Heart left ventricle (tissue), 16 donors: ENCODE measurements at regions not wholly inside any gene's neighbourhood (a gene's known extent, or its start where the extent isn't known, plus 50 kb on each side); places are given as distances from the start of the nearest gene placed in this dataset.
"Not testable (repeated sequence)": the region's sequence is repeated elsewhere in the genome, so short reads cannot be mapped to it uniquely, and the experiment has no call there.

ENCODE experiments used
- ATAC-seq, 4 donors: fragments of 200-7000 bp; cut with Tn5 transposase; one replicate each; pipeline ENCODE4 v1.9.1; 2020 to 2022; ENCODE audit warnings: moderate library complexity in 4 of 4, mild to moderate bottlenecking in 3 of 4, moderate number of reproducible peaks in 1 of 4
- DNase-seq, 5 donors: peaks; one replicate each; pipeline ENCODE4 v3.0.0-alpha.2; 2020
- H3K27ac ChIP-seq, 12 donors: fragments of 200-600 bp; sonication (generic) in 4 of 12; one replicate each; pipeline versions ENCODE4 v1.5.0 to v1.8.0; 2016 to 2022; ENCODE audit warnings: mild to moderate bottlenecking in 2 of 12
- H3K27me3 ChIP-seq, 9 donors: fragments of 200-600 bp; sonication (generic) in 2 of 9; one replicate each; pipeline versions ENCODE4 v1.5.1 to v1.8.0; 2016 to 2022; ENCODE audit warnings: mild to moderate bottlenecking in 3 of 9
- H3K36me3 ChIP-seq, 9 donors: fragments of 200-600 bp; sonication (generic) in 2 of 9; one replicate each; pipeline versions ENCODE4 v1.5.0 to v1.8.0; 2018 to 2022; ENCODE audit warnings: mild to moderate bottlenecking in 2 of 9
- H3K4me1 ChIP-seq, 12 donors: fragments of 200-600 bp; sonication (generic) in 4 of 12; one replicate each; pipeline versions ENCODE4 v1.5.0 to v1.8.0; 2016 to 2022; ENCODE audit warnings: mild to moderate bottlenecking in 3 of 12
- H3K4me3 ChIP-seq, 12 donors: fragments of 200-600 bp; sonication (generic) in 4 of 12; one replicate each; pipeline versions ENCODE4 v1.5.0 to v1.8.0; 2017 to 2022; ENCODE audit warnings: mild to moderate bottlenecking in 9 of 12, moderate library complexity in 4 of 12
- H3K9me3 ChIP-seq, 12 donors: fragments of 200-600 bp; sonication (generic) in 4 of 12; one replicate each; pipeline versions ENCODE4 v1.5.0 to v1.8.0; 2016 to 2022; ENCODE audit warnings: mild to moderate bottlenecking in 1 of 12
- CTCF ChIP-seq, 12 donors: fragments of 200-600 bp; sonication (generic) in 4 of 12; IDR thresholded peaks; one replicate each; pipeline versions ENCODE4 v1.5.0 to v1.8.0; 2018 to 2022; ENCODE audit warnings: antibody characterized with exemption in 12 of 12, mild to moderate bottlenecking in 5 of 12
- POLR2A ChIP-seq, 2 donors: fragments of 450-650 bp; IDR thresholded peaks; one replicate each; pipeline ENCODE4 v1.6.1; 2017; ENCODE audit warnings: antibody characterized with exemption in 2 of 2, mild to moderate bottlenecking in 2 of 2, moderate library complexity in 2 of 2
- WGBS, 4 donors: extraction: QIAGEN DNeasy Blood & Tissue Kit in 2 of 4; methylation state at CpG; one replicate each; pipeline versions ENCODE4 v1.1.5 to v1.1.7; 2013 to 2018; 5-methylcytosine and 5-hydroxymethylcytosine counted together
- intact Hi-C, 10 donors: fragments of 100-400 bp; cut with DNase I; formaldehyde crosslinking; loops; one replicate each; pipeline versions ENCODE4 v1.11.1 to v1.14.2; 2022
- donor health status: ischemic (EF 13 %, LVEDD 7.1; RV severe dilation, severe dysfunction).
- donor health status: healthy with polysubstance abuse.
- donor health status: DM: no; HTN: yes; CAD: no.
- donor health status: DM: no; HTN: no; CAD: no.
- donor health status: ischemic (EF 25% LVEDD 6.9; RV normal size, moderate dysfunction).
- donor health status: ischemic (EF 25% LVEDD 5.7; RV mildly dilated, moderate dysfunction).
- donor health status: healthy.
- donor health status: DM: yes; HTN: yes; CAD: no.
- donor health status: ischemic (EF 35%, LVEDD 5.7; RV mildly dilated, moderate dysfunction).
- donor health status: nonischemic (EF 11% LVEDD 7.7; RV severe dilation, severe dysfunction).
- donor health status: DM: yes; HTN: yes; CAD: no.
- donor health status: PGD.
- donor health status: ischemic (EF 29% LVEDD 5.4; RV normal size, mild dysfunction).
- donor health status: nonischemic (EF 23%, LVEDD 6.1; RV moderate dilation, normal function).

- Histone ChIP-seq H3K27ac (no peak overlapping the region), H3K36me3 (no peaks in the 10 kb centered on the region), H3K4me3 (no peak overlapping the region), H3K27me3 (no peaks in the 10 kb centered on the region), H3K4me1 (peaks cover 0 to 12% (median 0%) of the 10 kb centered on the region in 12 donors), H3K9me3 (no peaks in the 10 kb centered on the region)
- ATAC-seq (no peak), DNase-seq (no peak)
- intact Hi-C loops: loop anchor here (5.0 to 10.0 kb wide), 12 partner anchors 80 to 810 kb away; partner anchors contain the start of gene GATA6 (in 3 of the 10)
- 85 to 97% (median 93%) methylated on average over 1 of the region's 1 CpG for WGBS, 4 donors
- no peak for TF ChIP-seq POLR2A (IDR thresholded peaks at IDR 0.05)
- peak in 2 of 12 donors; percentile 8 to 21 for TF ChIP-seq CTCF (IDR thresholded peaks at IDR 0.05)
Measured at GRCh38 chr18:22704586-22704918, 228.6 kb upstream of the RBBP8 start.

- ATAC-seq (no peak), DNase-seq (no peak)
- Histone ChIP-seq H3K4me3 (no peak overlapping the region), H3K9me3 (no peaks in the 10 kb centered on the region), H3K4me1 (peaks cover 0 to 15% (median 0%) of the 10 kb centered on the region in 12 donors), H3K27ac (no peak overlapping the region), H3K27me3 (no peaks in the 10 kb centered on the region), H3K36me3 (no peaks in the 10 kb centered on the region)
- no peak for TF ChIP-seq CTCF (IDR thresholded peaks at IDR 0.05)
- intact Hi-C loops: loop anchor here (10.0 kb wide), 9 partner anchors 79 to 811 kb away; partner anchors contain the start of gene GATA6 (in 3 of the 10)
- 54 to 83% (median 71%) methylated on average over 1 of the region's 1 CpG for WGBS, 4 donors
Measured at GRCh38 chr18:22705328-22705727, 227.8 kb upstream of the RBBP8 start.

GRCh38 chr18:22706025-22706424, 227.1 kb upstream of the RBBP8 start:
- not testable (repeated sequence) for H3K27ac ChIP-seq, H3K9me3 ChIP-seq, H3K4me3 ChIP-seq, ATAC-seq, DNase-seq, H3K27me3 ChIP-seq, H3K36me3 ChIP-seq
- 91 to 95% (median 95%) methylated on average over 3 of the region's 3 CpGs for WGBS, 4 donors
- peaks cover 0 to 17% (median 4%) of the 10 kb centered on the region in 12 donors for H3K4me1 ChIP-seq
- intact Hi-C loops: loop anchor here (10.0 kb wide), 9 partner anchors 79 to 811 kb away; partner anchors contain the start of gene GATA6 (in 3 of the 10)

- intact Hi-C loops: loop anchor here (5.0 to 10.0 kb wide), 10 partner anchors 75 to 815 kb away; partner anchors contain the start of gene GATA6 (in 3 of the 10)
- ATAC-seq: no peak
- no peak for TF ChIP-seq POLR2A (IDR thresholded peaks at IDR 0.05)
- no peak for TF ChIP-seq CTCF (IDR thresholded peaks at IDR 0.05)
- DNase-seq: no peak
- peak overlapping the region in 1 of 12 donors; percentile 74 for H3K27ac ChIP-seq
- H3K9me3 ChIP-seq: no peaks in the 10 kb centered on the region
- H3K36me3 ChIP-seq: no peaks in the 10 kb centered on the region
- no peaks in the 10 kb centered on the region for H3K27me3 ChIP-seq
- H3K4me3 ChIP-seq: no peak overlapping the region
- H3K4me1 ChIP-seq: peaks cover 0 to 38% (median 16%) of the 10 kb centered on the region in 12 donors
- WGBS, 4 donors: 81 to 84% (median 83%) methylated on average over 5 of the region's 5 CpGs
Measured at GRCh38 chr18:22709288-22710060, 223.7 kb upstream of the RBBP8 start.
